ENCODE measurements at regions not wholly inside any gene's neighbourhood (a gene's known extent, or its start where the extent isn't known, plus 50 kb on each side); places are given as distances from the start of the nearest gene placed in this dataset.

DNA sequence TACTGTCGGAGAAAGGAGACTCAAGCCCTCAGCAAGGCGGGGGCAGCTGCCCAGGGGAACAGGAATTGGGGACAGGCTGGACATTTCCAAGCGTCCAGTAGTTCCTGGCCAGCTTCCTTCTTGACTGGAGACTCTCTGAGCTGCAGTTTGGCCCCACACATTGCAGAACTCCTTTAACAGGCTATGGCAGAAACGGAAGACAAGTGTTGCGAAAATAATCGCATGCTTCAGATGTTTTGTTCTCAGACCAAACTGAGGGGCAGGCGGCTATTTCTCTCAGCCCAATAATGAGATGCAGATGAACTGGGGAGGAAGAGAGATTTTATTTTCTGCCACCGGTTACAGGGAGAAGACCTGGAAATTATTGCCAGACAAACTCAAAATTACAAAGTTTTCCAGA, 88.0 kb upstream of the PFKP start:
- no peak overlapping the region for H3K27ac ChIP-seq
- no peak for DNase-seq (ENCODE audit: low spot score)
- TF ChIP-seq, protein P1, sequence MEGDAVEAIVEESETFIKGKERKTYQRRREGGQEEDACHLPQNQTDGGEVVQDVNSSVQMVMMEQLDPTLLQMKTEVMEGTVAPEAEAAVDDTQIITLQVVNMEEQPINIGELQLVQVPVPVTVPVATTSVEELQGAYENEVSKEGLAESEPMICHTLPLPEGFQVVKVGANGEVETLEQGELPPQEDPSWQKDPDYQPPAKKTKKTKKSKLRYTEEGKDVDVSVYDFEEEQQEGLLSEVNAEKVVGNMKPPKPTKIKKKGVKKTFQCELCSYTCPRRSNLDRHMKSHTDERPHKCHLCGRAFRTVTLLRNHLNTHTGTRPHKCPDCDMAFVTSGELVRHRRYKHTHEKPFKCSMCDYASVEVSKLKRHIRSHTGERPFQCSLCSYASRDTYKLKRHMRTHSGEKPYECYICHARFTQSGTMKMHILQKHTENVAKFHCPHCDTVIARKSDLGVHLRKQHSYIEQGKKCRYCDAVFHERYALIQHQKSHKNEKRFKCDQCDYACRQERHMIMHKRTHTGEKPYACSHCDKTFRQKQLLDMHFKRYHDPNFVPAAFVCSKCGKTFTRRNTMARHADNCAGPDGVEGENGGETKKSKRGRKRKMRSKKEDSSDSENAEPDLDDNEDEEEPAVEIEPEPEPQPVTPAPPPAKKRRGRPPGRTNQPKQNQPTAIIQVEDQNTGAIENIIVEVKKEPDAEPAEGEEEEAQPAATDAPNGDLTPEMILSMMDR (conservative IDR thresholded peaks at IDR 0.05; ENCODE audit: low read depth): no peak
- POLR2A ChIA-PET (ENCODE audit: low non-redundant PET): no interaction called here
- CTCF ChIA-PET: no interaction called here

DNA sequence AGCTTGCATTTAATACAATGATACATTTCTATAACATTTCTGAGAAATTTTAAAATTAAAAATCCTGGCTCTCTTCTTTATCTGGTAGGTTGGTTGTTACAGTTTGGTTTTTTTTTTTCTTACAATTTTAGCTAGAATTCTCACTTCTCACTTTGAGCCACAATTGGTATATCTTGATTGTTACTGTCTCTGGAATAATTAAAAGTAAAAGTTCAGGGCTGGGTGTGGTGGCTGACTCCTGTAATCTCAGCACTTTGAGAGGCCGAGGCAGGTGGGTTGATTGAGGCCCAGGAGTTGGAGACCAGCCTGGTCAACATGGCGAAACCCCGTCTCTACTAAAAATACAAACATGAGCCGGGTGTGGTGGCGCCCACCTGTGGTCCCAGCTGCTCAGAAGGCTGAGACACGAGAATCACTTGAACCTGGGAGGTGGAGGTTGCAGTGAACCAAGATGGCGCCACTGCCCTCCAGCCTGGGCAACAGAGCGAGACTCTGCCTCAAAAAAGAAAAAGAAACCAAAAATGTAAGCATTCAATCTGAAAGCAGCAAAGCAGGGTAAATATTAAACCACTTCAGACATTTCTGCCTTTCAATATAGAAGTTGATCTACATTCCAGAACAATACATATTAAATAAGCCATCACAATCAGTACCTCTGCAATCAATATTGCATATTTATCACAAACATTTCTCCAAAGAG, 88.6 kb upstream of the PFKP start:
- TF ChIP-seq, protein P1 (conservative IDR thresholded peaks at IDR 0.05; ENCODE audit: low read depth): no peak
- CTCF ChIA-PET: interaction anchor here (0.6 to 2.2 kb wide), 3 partner anchors 23 to 1052 kb away, joined by 3 to 13 read pairs (median 3); no protein-coding TSS in a partner anchor
- POLR2A ChIA-PET (ENCODE audit: low non-redundant PET): no interaction called here
- H3K27ac ChIP-seq: no peak overlapping the region
- DNase-seq (ENCODE audit: low spot score): no peak

DNA sequence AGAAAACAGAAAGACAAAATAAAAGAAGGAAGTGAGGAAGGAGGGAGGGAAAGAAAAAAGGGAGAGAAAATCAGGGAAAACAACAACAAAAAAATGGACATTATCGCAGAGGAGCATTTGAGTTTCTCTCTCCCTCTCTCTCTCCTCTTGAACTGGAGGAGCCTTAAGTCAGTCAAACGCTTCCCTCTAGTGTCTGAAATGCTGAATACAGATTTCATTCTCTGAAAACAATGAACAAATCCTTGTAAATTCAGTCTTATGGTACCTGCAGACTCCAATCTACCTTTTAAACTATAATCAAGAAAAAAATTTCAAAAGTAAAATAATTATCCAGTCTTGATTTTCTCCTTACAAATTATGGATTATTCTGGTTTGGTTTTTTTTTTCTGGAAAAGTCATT, 89.2 kb upstream of the PFKP start:
- CTCF ChIA-PET: interaction anchor here (0.6 to 2.2 kb wide), 5 partner anchors 10 to 1051 kb away, joined by 3 to 13 read pairs (median 4); no protein-coding TSS in a partner anchor

DNA sequence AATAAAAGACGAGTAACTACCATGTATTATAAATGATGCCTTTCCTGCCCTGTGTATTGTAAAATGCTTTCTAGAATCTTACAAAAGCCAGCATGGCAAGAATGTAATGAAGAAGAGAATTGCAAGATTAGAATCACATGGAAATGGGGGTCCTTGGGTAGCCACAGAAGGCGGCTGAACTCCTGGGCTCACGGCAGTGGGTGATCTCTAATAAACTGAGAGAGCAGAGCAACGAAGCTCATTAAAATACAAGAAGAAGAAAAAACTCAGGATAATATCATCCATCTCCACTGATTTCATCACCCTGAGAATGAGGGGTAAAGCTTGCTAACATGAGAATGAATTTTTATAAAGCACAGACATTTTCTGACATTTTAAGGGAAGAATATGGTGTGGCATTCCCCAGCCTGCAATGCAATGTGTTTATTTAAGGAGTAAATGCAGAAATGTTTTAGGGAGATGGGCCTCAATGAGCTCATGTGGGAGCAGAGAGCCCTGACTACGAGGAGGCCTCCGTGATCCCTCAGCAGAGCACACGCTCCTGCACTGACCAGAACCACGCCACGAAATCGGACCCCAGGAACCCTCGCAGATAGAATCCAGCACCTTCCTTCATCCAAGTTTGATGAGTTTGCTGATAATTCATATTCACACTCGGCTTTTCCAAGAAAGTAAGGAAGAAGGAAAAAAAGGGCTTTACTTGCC, 92.7 kb upstream of the PFKP start:
- DNase-seq (ENCODE audit: low spot score): no peak
- CTCF ChIA-PET: interaction anchor here (0.7 kb wide), 1 partner anchor 46 kb away, joined by 3 read pairs; no protein-coding TSS in a partner anchor
- TF ChIP-seq, protein P1 (conservative IDR thresholded peaks at IDR 0.05; ENCODE audit: low read depth): no peak
- H3K27ac ChIP-seq: no peak overlapping the region
- POLR2A ChIA-PET (ENCODE audit: low non-redundant PET): no interaction called here

More for the DNA sequence above, 89.2 kb upstream of the PFKP start:
- TF ChIP-seq, protein P1 (conservative IDR thresholded peaks at IDR 0.05; ENCODE audit: low read depth): peak; percentile 42
- H3K27ac ChIP-seq: no peak overlapping the region
- POLR2A ChIA-PET (ENCODE audit: low non-redundant PET): no interaction called here
- DNase-seq (ENCODE audit: low spot score): peak; percentile 62

DNA sequence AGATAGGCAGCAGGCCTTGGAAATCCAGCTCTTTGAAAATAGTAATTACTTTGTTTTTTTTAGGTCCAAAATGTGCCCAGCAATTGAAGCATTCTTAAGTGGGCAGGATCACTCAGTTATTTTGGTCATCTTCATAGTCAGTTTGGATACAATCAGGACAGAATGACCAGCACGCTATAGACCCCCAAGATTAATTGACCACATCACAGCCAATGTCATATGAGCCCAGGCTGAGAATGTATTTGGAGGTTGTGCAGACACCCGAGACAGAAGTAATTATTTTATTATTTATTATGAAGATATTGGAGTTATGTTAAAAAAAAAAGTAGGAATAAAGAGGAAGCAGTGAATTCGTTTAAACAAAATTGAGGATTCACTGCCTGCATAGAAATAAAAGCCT, 93.3 kb upstream of the PFKP start:
- no peak overlapping the region for H3K27ac ChIP-seq
- POLR2A ChIA-PET (ENCODE audit: low non-redundant PET): no interaction called here
- DNase-seq (ENCODE audit: low spot score): no peak
- TF ChIP-seq, protein P1 (conservative IDR thresholded peaks at IDR 0.05; ENCODE audit: low read depth): no peak
- CTCF ChIA-PET: interaction anchor here (0.6 to 0.7 kb wide), 2 partner anchors 45 to 46 kb away, joined by 3 read pairs; no protein-coding TSS in a partner anchor

DNA sequence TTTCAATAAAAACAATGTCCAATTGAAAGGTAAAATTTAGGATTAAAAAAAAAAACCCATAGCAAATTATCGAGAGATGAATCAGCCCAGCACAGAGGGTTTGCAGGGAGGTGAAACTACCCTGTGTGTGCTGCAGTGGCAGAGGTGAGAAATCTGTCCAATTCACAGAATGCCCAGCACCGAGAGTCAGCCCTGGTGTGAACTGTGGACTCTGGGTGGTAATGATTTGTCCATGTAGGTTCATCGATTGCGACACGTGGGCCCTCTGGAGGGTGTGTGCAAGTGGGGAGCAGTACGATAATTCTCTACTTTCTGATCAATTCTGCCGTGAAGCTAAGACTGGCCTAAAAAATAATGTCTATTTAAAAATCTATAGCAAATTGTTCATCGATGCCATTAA, 94.5 kb upstream of the PFKP start:
- no peak for DNase-seq (ENCODE audit: low spot score)
- H3K27ac ChIP-seq: no peak overlapping the region
- TF ChIP-seq, protein P1 (conservative IDR thresholded peaks at IDR 0.05; ENCODE audit: low read depth): no peak
- POLR2A ChIA-PET (ENCODE audit: low non-redundant PET): no interaction called here
- CTCF ChIA-PET: interaction anchor here (0.7 kb wide), 1 partner anchor 1743 kb away, joined by 4 read pairs; no protein-coding TSS in a partner anchor
